ENCODE measurements at regions not wholly inside any gene's neighbourhood (a gene's known extent, or its start where the extent isn't known, plus 50 kb on each side); places are given as distances from the start of the nearest gene placed in this dataset.
"Not testable (repeated sequence)": the region's sequence is repeated elsewhere in the genome, so short reads cannot be mapped to it uniquely, and the experiment has no call there.

GRCh38 chr21:27793901-27794300 is 827.0 kb upstream of the ADAMTS5 start:
- Histone ChIP-seq H3K27me3 (no peaks in the 10 kb centered on the region), H4K20me1 (no peaks in the 10 kb centered on the region), H3K4me1 (no peaks in the 10 kb centered on the region), H3K4me3 (no peak overlapping the region), H3K27ac (no peak overlapping the region), H3K36me3 (no peaks in the 10 kb centered on the region), H3K4me2 (no peak overlapping the region), H3K9ac (no peak overlapping the region), H3K9me3 (no peaks in the 10 kb centered on the region)
- TF ChIP-seq Cebpa-rat (IDR thresholded peaks at IDR 0.05) = no peak

GRCh38 chr21:27787046-27787445 is 820.2 kb upstream of the ADAMTS5 start:
- no peak overlapping the region for H3K4me2 ChIP-seq
- H4K20me1 ChIP-seq = no peaks in the 10 kb centered on the region
- H3K27me3 ChIP-seq = no peaks in the 10 kb centered on the region
- H3K4me3 ChIP-seq = no peak overlapping the region
- TF ChIP-seq Cebpa-rat (IDR thresholded peaks at IDR 0.05) = no peak
- no peaks in the 10 kb centered on the region for H3K4me1 ChIP-seq
- H3K9ac ChIP-seq = no peak overlapping the region
- H3K36me3 ChIP-seq = no peaks in the 10 kb centered on the region
- no peak overlapping the region for H3K27ac ChIP-seq
- H3K9me3 ChIP-seq = no peaks in the 10 kb centered on the region

GRCh38 chr21:27779606-27780005 is 812.7 kb upstream of the ADAMTS5 start:
- H4K20me1 ChIP-seq = no peaks in the 10 kb centered on the region
- no peaks in the 10 kb centered on the region for H3K36me3 ChIP-seq
- H3K4me1 ChIP-seq = no peaks in the 10 kb centered on the region
- no peaks in the 10 kb centered on the region for H3K27me3 ChIP-seq
- H3K9me3 ChIP-seq = no peaks in the 10 kb centered on the region
- TF ChIP-seq Cebpa-rat (IDR thresholded peaks at IDR 0.05) = no peak
- no peak overlapping the region for H3K9ac ChIP-seq
- no peak overlapping the region for H3K4me3 ChIP-seq
- no peak overlapping the region for H3K27ac ChIP-seq
- no peak overlapping the region for H3K4me2 ChIP-seq

- Histone ChIP-seq H3K9me3 (no peaks in the 10 kb centered on the region), H3K9ac (no peak overlapping the region), H3K4me2 (no peak overlapping the region), H3K27me3 (no peaks in the 10 kb centered on the region), H3K27ac (no peak overlapping the region), H4K20me1 (no peaks in the 10 kb centered on the region), H3K4me3 (no peak overlapping the region), H3K4me1 (no peaks in the 10 kb centered on the region), H3K36me3 (no peaks in the 10 kb centered on the region)
- TF ChIP-seq Cebpa-rat (IDR thresholded peaks at IDR 0.05) = no peak
Observed at GRCh38 chr21:27776925-27777553, 810.2 kb upstream of the ADAMTS5 start.

- Histone ChIP-seq H3K4me2 (no peak overlapping the region), H3K4me3 (no peak overlapping the region), H4K20me1 (no peaks in the 10 kb centered on the region), H3K27ac (no peak overlapping the region), H3K36me3 (no peaks in the 10 kb centered on the region), H3K9ac (no peak overlapping the region), H3K9me3 (no peaks in the 10 kb centered on the region), H3K27me3 (no peaks in the 10 kb centered on the region), H3K4me1 (no peaks in the 10 kb centered on the region)
- TF ChIP-seq Cebpa-rat (IDR thresholded peaks at IDR 0.05) = no peak
Observed at GRCh38 chr21:27772816-27773215, 805.9 kb upstream of the ADAMTS5 start.

- H3K27ac ChIP-seq = no peak overlapping the region
- no peaks in the 10 kb centered on the region for H4K20me1 ChIP-seq
- no peak overlapping the region for H3K4me3 ChIP-seq
- TF ChIP-seq Cebpa-rat (IDR thresholded peaks at IDR 0.05) = no peak
- H3K27me3 ChIP-seq = no peaks in the 10 kb centered on the region
- no peaks in the 10 kb centered on the region for H3K9me3 ChIP-seq
- H3K4me2 ChIP-seq = no peak overlapping the region
- H3K4me1 ChIP-seq = no peaks in the 10 kb centered on the region
- H3K9ac ChIP-seq = no peak overlapping the region
- no peaks in the 10 kb centered on the region for H3K36me3 ChIP-seq
Observed at GRCh38 chr21:27771938-27772483, 805.1 kb upstream of the ADAMTS5 start.

GRCh38 chr21:27769763-27770162 is 802.9 kb upstream of the ADAMTS5 start:
- Histone ChIP-seq H3K4me2 (no peak overlapping the region), H3K9me3 (no peaks in the 10 kb centered on the region), H4K20me1 (no peaks in the 10 kb centered on the region), H3K27ac (no peak overlapping the region), H3K4me3 (no peak overlapping the region), H3K27me3 (no peaks in the 10 kb centered on the region), H3K36me3 (no peaks in the 10 kb centered on the region), H3K4me1 (no peaks in the 10 kb centered on the region), H3K9ac (no peak overlapping the region)
- TF ChIP-seq Cebpa-rat (IDR thresholded peaks at IDR 0.05) = no peak

GRCh38 chr21:27768046-27768637 is 801.3 kb upstream of the ADAMTS5 start:
- H4K20me1 ChIP-seq, H3K36me3 ChIP-seq, H3K4me1 ChIP-seq, H3K4me3 ChIP-seq, H3K27me3 ChIP-seq, H3K9me3 ChIP-seq, H3K9ac ChIP-seq, H3K4me2 ChIP-seq, H3K27ac ChIP-seq: not testable (repeated sequence)

- Histone ChIP-seq H3K4me1 (no peaks in the 10 kb centered on the region), H3K9ac (no peak overlapping the region), H3K4me2 (no peak overlapping the region), H3K36me3 (no peaks in the 10 kb centered on the region), H3K27me3 (no peaks in the 10 kb centered on the region), H3K4me3 (no peak overlapping the region), H4K20me1 (no peaks in the 10 kb centered on the region), H3K27ac (no peak overlapping the region), H3K9me3 (no peaks in the 10 kb centered on the region)
- no peak for TF ChIP-seq Cebpa-rat (IDR thresholded peaks at IDR 0.05)
Observed at GRCh38 chr21:27764056-27764455, 797.2 kb upstream of the ADAMTS5 start.

- no peak overlapping the region for H3K27ac ChIP-seq
- H3K27me3 ChIP-seq = no peaks in the 10 kb centered on the region
- H3K4me3 ChIP-seq = no peak overlapping the region
- no peak for TF ChIP-seq Cebpa-rat (IDR thresholded peaks at IDR 0.05)
- no peaks in the 10 kb centered on the region for H3K36me3 ChIP-seq
- no peaks in the 10 kb centered on the region for H3K4me1 ChIP-seq
- H4K20me1 ChIP-seq = no peaks in the 10 kb centered on the region
- H3K9ac ChIP-seq = no peak overlapping the region
- no peaks in the 10 kb centered on the region for H3K9me3 ChIP-seq
- H3K4me2 ChIP-seq = no peak overlapping the region
Observed at GRCh38 chr21:27761623-27762022, 794.7 kb upstream of the ADAMTS5 start.

Data from BLaER1 (cell line).